Nephron (organoid): ENCODE measurements at regions not wholly inside any gene's neighbourhood (a gene's known extent, or its start where the extent isn't known, plus 50 kb on each side); places are given as distances from the start of the nearest gene placed in this dataset.
A peak's percentile ranks its signal among the peaks of the same experiment; 100 is the strongest.

Experiments
- H3K27ac Mint-ChIP-seq, 3 experiments: 2 replicates each; pipeline ENCODE4 v1.8.0; 2020; ENCODE audit warnings: mixed read lengths in 3 of 3, mild to moderate bottlenecking in 2 of 3, moderate library complexity in 1 of 3
- H3K27me3 Mint-ChIP-seq: 2 replicates; pipeline ENCODE4 v1.8.0; 2021; ENCODE audit warnings: low read depth, mild to moderate bottlenecking, moderate library complexity, mixed read lengths
- H3K36me3 Mint-ChIP-seq: 2 replicates; pipeline ENCODE4 v1.8.0; 2020; ENCODE audit warnings: low read depth, mixed read lengths
- H3K4me1 Mint-ChIP-seq: 2 replicates; pipeline ENCODE4 v1.8.0; 2020; ENCODE audit warnings: mixed read lengths
- H3K4me3 Mint-ChIP-seq, 3 experiments: 2 replicates each; pipeline ENCODE4 v1.8.0; 2020; ENCODE audit warnings: mild to moderate bottlenecking in 3 of 3, mixed read lengths in 3 of 3, moderate library complexity in 2 of 3
- H3K9me3 Mint-ChIP-seq: 2 replicates; pipeline ENCODE4 v1.8.0; 2020; ENCODE audit warnings: mixed read lengths
- TF ChIP-seq, protein P1 (sequence below), 3 experiments: fragments of 200-600 bp; sonication (generic); IDR thresholded peaks; one replicate each; pipeline ENCODE4 v1.5.0; 2021; ENCODE audit warnings: antibody characterized with exemption in 3 of 3; ENCODE audit not compliant: unreplicated experiment in 3 of 3

DNA sequence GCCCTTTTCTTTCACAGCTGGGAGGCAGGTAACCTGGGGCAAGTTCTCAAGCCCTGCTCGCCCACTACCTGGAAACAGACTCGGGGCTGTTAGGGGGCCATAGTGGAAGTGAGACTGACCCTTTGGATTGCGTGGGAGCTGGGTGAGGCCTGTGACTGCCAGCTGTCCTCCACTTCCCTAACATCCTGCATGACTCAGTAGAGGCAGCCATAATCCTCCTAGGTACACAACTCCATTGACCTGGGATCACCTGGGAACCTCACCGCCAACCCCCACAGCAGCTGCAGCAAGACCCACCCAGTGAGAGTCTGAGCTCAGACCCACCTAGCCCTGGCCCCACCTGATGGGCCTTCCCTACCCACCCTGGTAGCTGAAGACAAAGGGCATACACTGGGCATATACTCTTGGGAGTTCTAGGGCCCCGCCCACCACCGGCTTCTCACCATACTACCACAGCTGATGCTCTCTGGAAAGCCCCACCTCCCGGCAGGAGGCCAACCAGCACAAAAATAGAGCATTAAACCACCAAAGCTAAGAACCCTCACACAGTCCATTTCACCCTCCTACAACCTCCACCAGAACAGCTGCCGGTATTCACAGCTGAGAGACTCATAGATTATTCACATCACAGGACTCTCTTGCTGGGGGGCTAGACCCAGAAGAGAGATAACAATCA lies 61.1 kb upstream of the DCTD start:
- H3K4me1 Mint-ChIP-seq, result peaks cover 21% of the 10 kb centered on the region
- peaks cover 42% of the 10 kb centered on the region for H3K9me3 Mint-ChIP-seq
- H3K36me3 Mint-ChIP-seq, result peaks cover 6% of the 10 kb centered on the region

DNA sequence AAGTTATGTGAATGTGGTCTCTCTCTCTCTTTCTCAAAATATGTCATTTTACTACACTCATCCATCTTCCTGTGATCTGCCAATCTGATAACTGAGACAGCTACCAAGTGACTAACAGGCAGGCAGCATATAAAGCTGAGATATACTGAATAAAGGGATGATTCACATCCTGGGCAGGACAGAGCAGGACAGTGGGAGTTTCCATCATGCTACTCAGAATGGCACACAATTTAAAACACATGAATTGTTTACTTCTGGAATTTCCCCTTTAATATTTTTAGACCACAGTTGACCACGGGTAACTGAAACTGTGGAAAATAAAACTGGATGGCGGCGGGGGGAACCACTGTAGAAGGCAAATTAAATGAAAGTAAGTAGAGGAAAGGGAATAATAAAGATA lies 58.6 kb upstream of the DCTD start:
- no peaks in the 10 kb centered on the region for H3K27me3 Mint-ChIP-seq
- H3K9me3 Mint-ChIP-seq, result peaks cover 23% of the 10 kb centered on the region
- H3K36me3 Mint-ChIP-seq, result peaks cover 6% of the 10 kb centered on the region
- peaks cover 22% of the 10 kb centered on the region for H3K4me1 Mint-ChIP-seq
- no peak overlapping the region for H3K27ac Mint-ChIP-seq
- TF ChIP-seq, protein P1, sequence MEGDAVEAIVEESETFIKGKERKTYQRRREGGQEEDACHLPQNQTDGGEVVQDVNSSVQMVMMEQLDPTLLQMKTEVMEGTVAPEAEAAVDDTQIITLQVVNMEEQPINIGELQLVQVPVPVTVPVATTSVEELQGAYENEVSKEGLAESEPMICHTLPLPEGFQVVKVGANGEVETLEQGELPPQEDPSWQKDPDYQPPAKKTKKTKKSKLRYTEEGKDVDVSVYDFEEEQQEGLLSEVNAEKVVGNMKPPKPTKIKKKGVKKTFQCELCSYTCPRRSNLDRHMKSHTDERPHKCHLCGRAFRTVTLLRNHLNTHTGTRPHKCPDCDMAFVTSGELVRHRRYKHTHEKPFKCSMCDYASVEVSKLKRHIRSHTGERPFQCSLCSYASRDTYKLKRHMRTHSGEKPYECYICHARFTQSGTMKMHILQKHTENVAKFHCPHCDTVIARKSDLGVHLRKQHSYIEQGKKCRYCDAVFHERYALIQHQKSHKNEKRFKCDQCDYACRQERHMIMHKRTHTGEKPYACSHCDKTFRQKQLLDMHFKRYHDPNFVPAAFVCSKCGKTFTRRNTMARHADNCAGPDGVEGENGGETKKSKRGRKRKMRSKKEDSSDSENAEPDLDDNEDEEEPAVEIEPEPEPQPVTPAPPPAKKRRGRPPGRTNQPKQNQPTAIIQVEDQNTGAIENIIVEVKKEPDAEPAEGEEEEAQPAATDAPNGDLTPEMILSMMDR (IDR thresholded peaks at IDR 0.05; ENCODE audit: unreplicated experiment in 3 of 3), result no peak
- no peak overlapping the region for H3K4me3 Mint-ChIP-seq

More for the DNA sequence above, 61.1 kb upstream of the DCTD start:
- peak overlapping the region in 1 of 3 experiments; percentile 77 for H3K27ac Mint-ChIP-seq
- H3K4me3 Mint-ChIP-seq, result no peak overlapping the region
- H3K27me3 Mint-ChIP-seq, result no peaks in the 10 kb centered on the region
- TF ChIP-seq, protein P1 (IDR thresholded peaks at IDR 0.05; ENCODE audit: unreplicated experiment in 3 of 3), result no peak

DNA sequence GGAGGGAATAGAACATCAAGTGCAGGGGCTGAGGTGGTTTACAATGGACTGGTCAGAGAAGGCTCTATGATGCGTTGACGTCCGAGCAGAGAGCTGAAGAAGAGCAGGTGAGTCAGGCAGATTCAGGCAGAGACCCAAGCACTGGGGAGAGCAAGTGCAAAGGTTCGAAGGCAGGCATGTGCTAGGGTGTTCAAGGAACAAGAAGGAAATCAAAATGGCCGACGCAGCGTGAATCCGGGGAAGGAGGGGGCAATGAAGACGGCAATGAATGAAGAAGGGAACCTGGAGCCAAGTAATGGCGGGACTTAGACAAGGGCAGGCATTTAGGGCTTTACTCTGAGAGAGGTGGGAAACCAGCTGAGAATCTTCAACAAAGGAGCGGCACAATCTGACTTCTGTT lies 56.8 kb upstream of the DCTD start:
- no peak overlapping the region for H3K4me3 Mint-ChIP-seq
- peaks cover 22% of the 10 kb centered on the region for H3K4me1 Mint-ChIP-seq
- peaks cover 11% of the 10 kb centered on the region for H3K9me3 Mint-ChIP-seq
- H3K27me3 Mint-ChIP-seq, result no peaks in the 10 kb centered on the region
- peak overlapping the region; percentile 28 to 85 (median 44) for H3K27ac Mint-ChIP-seq
- H3K36me3 Mint-ChIP-seq, result peaks cover 6% of the 10 kb centered on the region
- TF ChIP-seq, protein P1 (IDR thresholded peaks at IDR 0.05; ENCODE audit: unreplicated experiment in 3 of 3), result no peak

DNA sequence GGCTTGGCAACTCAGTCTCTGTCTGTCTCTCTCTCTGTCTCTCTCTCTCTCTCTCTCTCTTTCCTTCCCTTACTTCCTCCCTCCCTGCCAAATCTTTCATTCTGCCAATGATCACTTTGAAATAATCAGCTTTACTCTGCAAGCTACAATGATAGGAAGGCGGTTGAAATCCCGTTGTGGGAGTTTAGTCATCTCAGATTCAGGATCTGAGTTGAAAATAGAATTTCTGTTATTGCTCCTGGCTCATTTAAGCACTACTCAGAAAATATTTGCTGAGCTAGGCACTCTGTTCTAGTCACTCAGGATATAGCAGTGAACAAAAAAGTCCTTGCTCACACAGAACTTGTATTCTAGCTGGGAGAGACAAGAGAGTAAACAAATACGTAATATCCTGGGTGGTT lies 56.3 kb upstream of the DCTD start:
- H3K36me3 Mint-ChIP-seq, result peaks cover 6% of the 10 kb centered on the region
- peaks cover 17% of the 10 kb centered on the region for H3K4me1 Mint-ChIP-seq
- no peaks in the 10 kb centered on the region for H3K27me3 Mint-ChIP-seq
- peak overlapping the region; percentile 28 to 85 (median 44) for H3K27ac Mint-ChIP-seq
- TF ChIP-seq, protein P1 (IDR thresholded peaks at IDR 0.05; ENCODE audit: unreplicated experiment in 3 of 3), result no peak
- no peak overlapping the region for H3K4me3 Mint-ChIP-seq
- peaks cover 7% of the 10 kb centered on the region for H3K9me3 Mint-ChIP-seq

DNA sequence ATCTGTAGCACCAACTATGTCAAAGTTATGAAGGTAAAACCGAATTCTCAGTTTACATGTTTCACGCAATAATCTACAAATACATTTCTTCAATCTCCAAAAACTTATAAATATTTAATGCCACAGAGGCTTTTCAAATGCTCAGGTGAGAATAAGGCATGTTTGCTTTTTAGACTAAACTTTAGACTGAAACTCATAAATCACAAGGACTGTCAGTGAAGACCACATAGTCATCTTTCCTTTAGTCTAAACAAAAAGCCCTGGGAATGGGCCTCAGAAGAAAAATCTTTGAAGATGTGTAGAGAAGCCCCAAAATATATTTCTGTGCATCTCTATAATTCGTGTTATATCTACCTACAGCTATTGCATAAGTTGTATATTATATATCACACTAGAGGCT lies 54.5 kb upstream of the DCTD start:
- Mint-ChIP-seq H3K36me3 (no peaks in the 10 kb centered on the region), H3K4me3 (no peak overlapping the region), H3K27ac (no peak overlapping the region), H3K4me1 (peaks cover 16% of the 10 kb centered on the region), H3K27me3 (no peaks in the 10 kb centered on the region), H3K9me3 (peaks cover under 1% of the 10 kb centered on the region)
- TF ChIP-seq, protein P1 (IDR thresholded peaks at IDR 0.05; ENCODE audit: unreplicated experiment in 3 of 3), result no peak

DNA sequence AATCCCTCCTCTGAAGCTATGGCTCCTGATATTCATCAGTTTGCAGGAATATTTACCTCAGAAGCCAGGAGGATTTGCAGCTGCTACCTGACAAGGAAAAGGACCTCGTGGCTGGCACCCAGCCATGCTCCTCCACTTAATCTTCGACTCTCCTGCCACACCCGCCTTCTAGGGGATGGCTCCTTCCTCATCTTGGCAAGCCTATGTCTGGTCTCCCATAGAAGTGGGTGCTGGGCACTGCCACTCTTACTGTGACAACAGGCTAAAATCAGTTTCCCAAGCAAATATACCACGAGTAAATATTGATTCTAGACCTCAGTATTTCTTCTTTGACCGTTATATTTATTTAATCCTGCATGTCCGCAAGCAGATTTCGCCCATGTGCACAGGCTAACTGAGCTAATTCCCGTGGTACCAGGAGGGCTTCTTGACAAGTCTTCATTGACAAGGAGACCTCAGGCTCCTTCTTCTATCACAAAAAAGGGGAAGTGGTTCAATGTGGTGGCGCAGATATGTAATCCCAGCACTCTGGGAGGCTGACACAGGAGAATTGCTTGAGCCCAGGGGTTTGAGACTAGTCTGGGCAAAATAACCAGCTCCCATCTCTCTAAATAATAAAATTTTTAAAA lies 52.6 kb upstream of the DCTD start:
- Mint-ChIP-seq H3K36me3 (no peaks in the 10 kb centered on the region), H3K4me1 (peaks cover 9% of the 10 kb centered on the region), H3K4me3 (no peak overlapping the region), H3K9me3 (peaks cover 4% of the 10 kb centered on the region), H3K27ac (no peak overlapping the region), H3K27me3 (no peaks in the 10 kb centered on the region)
- TF ChIP-seq, protein P1 (IDR thresholded peaks at IDR 0.05; ENCODE audit: unreplicated experiment in 3 of 3), result no peak
